ENCODE measurements at regions not wholly inside any gene's neighbourhood (a gene's known extent, or its start where the extent isn't known, plus 50 kb on each side); places are given as distances from the start of the nearest gene placed in this dataset.

GRCh38 chr1:34610063-34610462 lies 144.8 kb upstream of the GJB5 start:
- DNase-seq (ENCODE audit: low spot score): no peak

GRCh38 chr1:34611571-34611970 lies 143.3 kb upstream of the GJB5 start:
- DNase-seq (ENCODE audit: low spot score): no peak

- DNase-seq (ENCODE audit: low spot score): no peak
These were observed 142.6 kb upstream of the GJB5 start for GRCh38 chr1:34612091-34612827.

GRCh38 chr1:34617321-34618118 lies 137.3 kb upstream of the GJB5 start:
- DNase-seq (ENCODE audit: low spot score): no peak

GRCh38 chr1:34618381-34618780 lies 136.5 kb upstream of the GJB5 start:
- no peak for DNase-seq (ENCODE audit: low spot score)

- DNase-seq (ENCODE audit: low spot score): no peak
These were observed 135.6 kb upstream of the GJB5 start for GRCh38 chr1:34619256-34619655.

- no peak for DNase-seq (ENCODE audit: low spot score)
These were observed 132.9 kb upstream of the GJB5 start for GRCh38 chr1:34621916-34622315.

GRCh38 chr1:34625521-34626015 lies 129.3 kb upstream of the GJB5 start:
- DNase-seq (ENCODE audit: low spot score): no peak

- DNase-seq (ENCODE audit: low spot score): no peak
These were observed 127.2 kb upstream of the GJB5 start for GRCh38 chr1:34627465-34628240.

- no peak for DNase-seq (ENCODE audit: low spot score)
These were observed 123.7 kb upstream of the GJB5 start for GRCh38 chr1:34631126-34631525.

GRCh38 chr1:34639701-34640100 lies 115.1 kb upstream of the GJB5 start:
- DNase-seq (ENCODE audit: low spot score): no peak

GRCh38 chr1:34640654-34641401 lies 114.0 kb upstream of the GJB5 start:
- no peak for DNase-seq (ENCODE audit: low spot score)

GRCh38 chr1:34642679-34643078 lies 112.2 kb upstream of the GJB5 start:
- DNase-seq (ENCODE audit: low spot score): peak; percentile 18

GRCh38 chr1:34645109-34645688 lies 109.6 kb upstream of the GJB5 start:
- DNase-seq (ENCODE audit: low spot score): no peak

- DNase-seq (ENCODE audit: low spot score): no peak
These were observed 108.9 kb upstream of the GJB5 start for GRCh38 chr1:34645919-34646318.

- no peak for DNase-seq (ENCODE audit: low spot score)
These were observed 106.3 kb upstream of the GJB5 start for GRCh38 chr1:34648501-34648900.

GRCh38 chr1:34650090-34650489 lies 104.8 kb upstream of the GJB5 start:
- DNase-seq (ENCODE audit: low spot score): no peak

- DNase-seq (ENCODE audit: low spot score): no peak
These were observed 104.0 kb upstream of the GJB5 start for GRCh38 chr1:34650800-34651199.

GRCh38 chr1:34653110-34653509 lies 101.7 kb upstream of the GJB5 start:
- DNase-seq (ENCODE audit: low spot score): no peak

- DNase-seq (ENCODE audit: low spot score): no peak
These were observed 99.5 kb upstream of the GJB5 start for GRCh38 chr1:34655206-34655874.

- DNase-seq (ENCODE audit: low spot score): no peak
These were observed 99.0 kb upstream of the GJB5 start for GRCh38 chr1:34655875-34656240.

Data from RKO (cell line).